NCI-H1092 treated with DMSO at 0.1 percent for 48 hours (cell line): ENCODE measurements at regions not wholly inside any gene's neighbourhood (a gene's known extent, or its start where the extent isn't known, plus 50 kb on each side); places are given as distances from the start of the nearest gene placed in this dataset.
A peak's percentile ranks its signal among the peaks of the same experiment; 100 is the strongest.
"Not testable (repeated sequence)": the region's sequence is repeated elsewhere in the genome, so short reads cannot be mapped to it uniquely, and the experiment has no call there.

Experiments used
- DNase-seq: peaks from one replicate; lab custom pipeline; 2025; lab: John Stamatoyannopoulos, UW

DNA sequence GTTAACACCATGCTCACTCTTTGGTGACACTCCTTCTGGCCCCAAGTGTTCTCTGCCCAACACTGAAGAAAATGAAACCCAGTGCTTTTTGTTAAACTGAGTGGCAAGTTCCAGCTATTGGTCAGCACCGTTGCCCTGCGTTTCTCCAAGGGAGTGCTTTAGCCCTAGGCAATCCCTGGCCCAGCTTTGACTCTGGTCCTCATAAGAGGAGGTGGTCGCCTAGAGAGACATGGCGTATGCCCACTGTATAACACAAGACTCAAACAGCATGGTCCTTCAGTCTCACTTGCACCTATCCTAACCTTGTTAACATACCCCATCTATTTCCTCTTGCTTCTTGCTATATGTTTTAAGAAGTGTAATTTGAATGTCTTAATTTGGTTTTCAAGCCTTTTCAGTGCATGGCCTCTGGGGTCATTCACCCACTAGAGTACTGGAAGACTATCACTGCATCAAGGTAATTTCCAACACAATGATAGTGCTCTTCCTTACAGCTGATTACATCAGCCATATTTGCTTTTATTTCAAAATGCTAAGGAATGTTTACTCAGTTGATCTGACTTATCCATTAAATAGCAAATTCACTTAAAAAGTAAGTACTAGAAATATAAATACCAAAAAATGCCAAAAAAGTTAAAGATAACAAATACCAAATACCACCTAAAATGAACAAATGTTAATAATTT, 190.5 kb upstream of the SOX21 start:
- no peak for DNase-seq

DNA sequence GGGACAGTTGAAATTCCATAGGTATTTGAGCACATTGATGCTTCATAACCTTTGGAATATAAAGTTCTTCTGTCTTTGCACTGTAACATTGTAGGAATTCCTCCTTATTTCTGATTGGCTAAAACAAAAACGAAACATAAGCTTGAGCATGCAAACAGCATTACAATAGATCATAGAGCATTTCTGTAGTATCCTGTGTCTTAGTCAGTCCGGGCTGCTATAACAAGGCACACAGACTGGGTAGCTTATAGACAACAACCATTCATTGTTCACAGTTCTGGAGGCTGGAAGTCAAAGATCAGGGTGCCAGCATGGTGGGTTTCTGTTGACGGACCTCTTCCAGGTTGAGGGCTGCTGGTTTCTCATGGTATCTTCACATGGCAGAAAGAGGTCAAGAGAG, 188.7 kb upstream of the SOX21 start:
- no peak for DNase-seq

DNA sequence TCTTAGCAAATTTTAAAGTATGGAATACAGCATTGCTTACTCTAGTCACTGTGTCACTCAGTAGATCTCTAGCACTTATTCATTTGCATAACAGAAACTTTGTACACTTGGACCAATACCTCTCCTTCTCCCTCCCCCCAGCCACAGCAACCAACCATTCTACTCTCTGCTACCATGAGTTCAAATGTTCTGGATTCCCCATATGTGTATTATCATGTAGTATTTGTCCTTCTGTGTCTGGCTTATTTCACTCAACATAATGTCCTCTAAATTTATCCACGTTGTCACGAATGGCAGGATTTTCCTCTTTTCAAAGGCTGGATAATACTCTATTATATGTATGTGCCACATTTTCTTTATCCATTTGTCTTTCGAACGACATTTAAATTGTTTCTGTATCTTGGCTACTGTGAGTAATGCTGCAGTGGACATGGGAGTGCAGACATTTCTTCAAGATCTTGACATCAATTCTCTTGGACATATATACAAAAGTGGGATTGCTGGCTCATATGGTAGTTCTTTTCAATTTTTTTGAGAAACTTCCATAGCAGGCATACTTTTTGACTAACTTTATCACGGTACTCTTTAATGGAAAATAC, 184.5 kb upstream of the SOX21 start:
- no peak for DNase-seq

DNA sequence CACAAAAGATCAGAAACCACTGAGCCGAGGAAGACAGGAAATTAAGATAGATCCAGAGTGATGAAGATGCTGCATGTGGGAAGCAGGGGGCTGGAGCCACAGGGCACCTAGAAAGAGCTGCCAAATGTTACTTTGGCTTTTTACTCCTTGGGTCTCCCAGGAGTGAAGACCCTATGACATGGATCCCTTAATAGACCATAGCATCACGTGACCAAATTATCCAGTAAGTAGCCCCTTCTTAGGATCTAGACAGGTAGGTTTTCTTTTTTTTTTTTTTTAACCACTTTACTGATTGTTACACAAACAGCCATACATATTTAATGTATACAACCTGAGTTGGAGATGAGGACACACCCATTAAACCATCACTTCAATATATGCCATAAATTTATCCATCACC, 183.9 kb upstream of the SOX21 start:
- no peak for DNase-seq

DNA sequence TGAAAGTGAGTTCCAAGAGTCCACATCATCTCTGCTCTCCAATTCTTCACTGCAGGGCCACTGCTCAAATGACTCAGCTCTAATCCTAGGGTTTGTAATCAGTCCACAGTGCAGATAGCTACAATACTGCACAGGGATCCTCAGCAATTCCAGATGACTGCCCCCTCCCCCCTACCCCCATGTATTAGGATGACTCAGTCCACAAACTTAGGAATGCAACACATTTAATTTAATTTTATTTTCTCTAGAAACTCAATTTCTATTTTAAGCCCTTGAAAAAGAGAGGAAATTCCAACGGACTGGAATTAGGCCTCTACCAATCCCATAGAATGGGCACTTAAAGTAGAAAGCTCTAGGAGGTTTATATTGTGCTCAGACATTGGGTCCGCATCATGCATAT, 173.8 kb upstream of the SOX21 start:
- DNase-seq: no peak

DNA sequence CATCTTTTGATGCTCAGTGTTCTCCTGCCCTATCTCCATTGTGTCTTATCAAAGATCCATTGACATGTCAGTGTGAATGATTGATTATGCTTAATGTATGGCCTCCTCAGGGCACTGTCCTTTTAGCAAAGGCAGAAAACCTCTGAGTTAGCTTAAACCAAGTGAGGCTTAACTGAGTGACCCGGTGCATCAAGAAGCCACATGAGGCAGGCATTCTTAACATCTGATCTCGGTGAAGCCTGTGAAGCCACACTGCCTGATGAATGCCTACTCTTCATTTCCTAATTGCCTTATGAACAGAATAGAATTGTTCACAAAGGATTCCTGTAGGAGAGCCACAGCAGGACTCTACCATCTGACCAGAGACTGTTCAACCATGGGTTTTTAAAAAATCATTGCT, 168.1 kb upstream of the SOX21 start:
- DNase-seq: no peak

DNA sequence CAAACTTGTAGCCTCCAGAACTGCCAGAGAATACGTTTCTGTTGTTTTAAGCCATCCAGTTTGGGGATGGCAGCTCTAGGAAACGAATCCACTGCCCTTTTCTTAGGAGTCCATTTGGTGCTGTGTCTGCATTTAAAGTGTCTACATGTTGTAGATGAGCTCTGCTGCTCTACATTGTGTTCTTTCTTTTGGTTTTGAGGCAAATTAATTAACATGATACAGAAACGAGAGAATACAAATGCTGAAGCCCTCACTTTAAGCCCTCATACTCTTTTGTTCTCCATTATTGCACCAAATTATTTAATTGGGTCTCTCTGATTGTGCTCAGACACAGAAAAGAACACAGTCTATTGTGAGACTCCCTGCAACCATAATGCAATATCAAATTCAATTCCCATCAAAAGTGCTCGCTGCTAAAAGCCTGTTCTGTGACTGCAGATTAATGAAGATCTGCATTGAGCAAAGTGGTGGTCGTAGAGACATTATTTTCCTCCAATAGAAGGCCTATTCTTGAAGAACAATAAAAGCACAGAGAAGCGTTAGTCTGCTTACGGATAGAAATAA, 166.3 kb upstream of the SOX21 start:
- no peak for DNase-seq

DNA sequence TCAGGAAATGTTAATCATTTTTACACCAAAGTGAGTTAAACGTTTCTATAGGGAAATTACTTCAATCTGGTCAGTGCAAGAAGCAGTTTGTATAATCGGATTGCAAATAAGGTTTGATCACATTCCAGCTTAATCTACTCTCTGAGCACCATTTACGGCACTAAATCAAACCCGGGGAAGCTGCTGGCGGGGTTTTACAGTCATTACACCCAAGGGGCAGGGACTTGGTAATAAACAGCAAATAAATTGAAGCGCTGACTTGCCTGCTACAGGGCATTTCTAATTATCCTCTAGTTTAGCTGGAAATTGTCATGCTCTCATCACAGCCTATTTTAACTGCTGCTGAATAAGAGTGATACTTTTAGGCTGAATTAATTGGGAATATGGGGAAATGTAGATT, 152.1 kb upstream of the SOX21 start:
- DNase-seq: no peak

DNA sequence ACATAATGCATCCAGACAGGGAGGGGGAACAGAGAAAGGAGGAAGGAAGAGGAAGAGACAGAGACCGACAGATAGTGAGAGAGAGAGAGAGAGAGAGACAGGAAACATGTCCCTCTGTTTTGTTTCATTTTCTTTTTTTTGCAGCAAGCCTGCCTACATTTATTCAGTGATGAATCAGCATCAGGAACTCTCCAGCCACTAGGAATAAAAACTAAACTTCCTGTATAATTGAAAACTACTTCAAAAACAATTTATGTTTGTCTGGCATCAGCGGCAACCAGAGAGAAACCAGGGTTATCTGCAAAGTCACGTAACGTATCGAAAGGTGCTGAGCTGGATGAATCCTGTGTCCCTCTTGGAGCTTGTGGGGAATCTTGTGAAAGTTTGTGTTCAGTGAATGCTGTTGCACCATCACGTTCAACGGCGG, 148.6 kb upstream of the SOX21 start:
- DNase-seq: no peak

DNA sequence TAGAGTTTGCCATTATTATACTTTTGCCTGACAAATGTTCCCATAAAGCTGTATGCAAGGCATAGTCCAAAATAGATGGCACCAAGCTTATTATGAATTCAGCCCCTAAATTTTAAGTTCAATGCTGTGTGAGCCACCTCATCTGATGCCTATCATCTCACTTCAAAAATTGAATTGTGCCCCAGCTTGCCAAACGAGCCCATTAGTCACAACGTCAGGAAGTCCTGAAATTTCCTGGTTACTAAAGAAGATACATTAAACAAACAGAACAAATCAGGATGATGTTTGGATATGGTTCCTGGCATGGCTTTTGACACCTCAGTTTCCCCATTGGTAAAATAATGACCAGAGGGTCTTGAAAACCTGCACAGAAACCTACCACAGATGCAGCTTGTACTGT, 147.5 kb upstream of the SOX21 start:
- DNase-seq: no peak

DNA sequence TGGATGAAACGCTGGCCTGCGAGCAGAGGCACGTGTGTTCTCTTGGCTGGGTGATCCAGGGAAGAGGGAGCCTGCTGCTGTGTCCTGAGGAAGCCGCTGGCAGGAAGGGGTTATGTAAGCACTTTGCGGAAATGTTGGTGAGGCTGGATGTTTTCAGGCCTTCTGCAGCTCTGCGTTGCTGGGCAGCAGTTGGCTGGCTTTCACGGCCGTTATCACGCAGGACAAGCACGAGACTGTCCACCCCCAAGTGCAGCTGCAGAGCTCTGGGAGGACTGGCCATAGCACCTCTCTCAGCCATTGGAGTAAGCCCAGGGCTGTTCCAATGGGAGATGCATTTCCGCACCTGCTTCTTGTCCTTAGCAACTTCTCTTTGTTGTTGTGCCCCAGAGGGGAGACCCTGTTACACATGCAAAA, 146.9 kb upstream of the SOX21 start:
- DNase-seq: no peak

DNA sequence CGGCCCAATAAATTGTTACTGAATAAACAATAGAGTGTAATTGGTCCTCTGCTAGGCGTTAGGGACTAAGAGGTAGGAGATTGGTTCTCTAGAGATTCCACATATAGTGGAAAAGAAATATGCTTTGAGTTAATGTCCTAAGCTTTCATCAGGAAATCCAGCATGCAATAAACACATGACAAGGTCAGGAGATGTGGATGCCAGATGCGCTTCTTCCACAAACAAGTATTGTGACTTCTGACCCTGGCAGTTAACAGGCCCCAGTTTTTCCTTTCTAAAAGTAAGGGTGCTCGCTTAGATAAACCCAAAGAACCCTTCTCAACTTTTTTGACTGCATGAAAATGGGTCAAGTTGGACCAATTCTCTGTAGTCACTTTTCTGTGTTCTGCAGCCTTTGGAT, 146.5 kb upstream of the SOX21 start:
- no peak for DNase-seq

DNA sequence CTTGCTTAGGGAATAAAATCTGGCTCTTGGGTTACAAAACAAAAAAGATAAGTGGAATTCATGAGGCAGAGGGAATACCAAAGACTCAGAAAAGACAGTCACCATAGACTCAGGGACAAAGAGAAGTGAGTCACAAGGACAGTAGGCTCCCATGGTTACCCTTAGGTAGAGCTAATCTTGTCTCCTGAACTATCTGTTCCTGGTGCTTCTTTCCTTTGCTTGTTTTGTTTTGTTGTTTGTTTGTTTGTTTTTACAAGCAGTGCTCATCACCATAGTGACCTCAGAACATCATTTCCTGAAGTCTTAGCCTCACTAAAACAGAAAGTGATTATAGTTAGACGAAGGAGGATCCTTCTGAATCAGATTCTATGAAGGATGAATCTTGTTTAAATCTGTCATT, 142.3 kb upstream of the SOX21 start:
- no peak for DNase-seq

DNA sequence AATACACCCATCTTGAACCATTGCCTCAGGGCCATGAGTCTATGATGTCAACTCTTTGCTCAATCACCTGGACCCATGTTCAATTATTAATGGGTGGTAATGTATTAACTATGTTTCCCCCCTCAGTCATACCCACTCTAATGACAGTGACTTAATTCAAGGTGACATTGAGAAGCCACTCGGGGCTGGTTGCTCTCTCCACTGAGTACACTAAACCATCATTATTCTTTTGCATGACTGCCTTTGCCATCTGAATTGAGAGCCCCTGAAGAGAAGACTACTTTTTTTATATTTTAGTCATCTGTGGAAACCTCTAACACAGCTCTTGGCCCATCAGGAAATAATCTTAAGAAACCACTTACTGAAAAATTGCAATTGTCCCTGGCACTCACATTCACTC, 139.2 kb upstream of the SOX21 start:
- no peak for DNase-seq

DNA sequence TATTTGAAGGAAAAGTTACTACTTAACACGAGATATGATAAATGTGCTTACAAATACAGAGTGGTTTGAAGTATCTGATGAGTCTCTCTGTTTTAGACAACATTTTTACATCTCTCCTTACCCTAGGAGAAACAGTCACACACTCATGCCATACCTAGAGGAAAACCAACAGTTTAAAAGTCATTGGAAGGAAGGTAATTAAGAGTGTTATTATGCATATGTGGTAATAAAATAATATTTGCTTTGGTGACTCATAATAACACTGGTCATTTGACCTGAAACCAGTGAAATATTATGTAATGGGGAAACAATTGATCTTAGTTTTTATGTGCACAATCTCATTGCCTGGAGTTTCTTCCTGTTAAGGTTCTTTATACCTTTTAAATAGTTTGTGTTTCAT, 136.9 kb upstream of the SOX21 start:
- DNase-seq: no peak

DNA sequence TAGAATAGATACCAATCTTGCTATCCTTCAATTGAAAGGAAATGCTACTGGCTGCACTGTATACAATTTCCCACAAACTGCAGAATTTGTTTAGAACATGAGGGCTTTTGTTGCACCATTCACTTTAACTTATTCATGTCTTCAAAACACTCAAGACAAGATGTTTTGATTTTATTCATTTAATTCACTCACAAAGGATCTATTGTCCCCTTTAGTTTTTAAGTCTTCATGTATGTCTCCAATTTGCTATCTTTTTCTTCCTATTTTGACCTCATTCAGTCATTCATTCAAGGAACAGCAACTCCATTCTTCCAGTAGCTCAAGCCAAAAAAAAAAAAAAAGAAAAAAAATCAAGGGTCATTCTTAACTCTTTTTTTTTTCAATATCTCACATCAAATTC, 130.6 kb upstream of the SOX21 start:
- no peak for DNase-seq

DNA sequence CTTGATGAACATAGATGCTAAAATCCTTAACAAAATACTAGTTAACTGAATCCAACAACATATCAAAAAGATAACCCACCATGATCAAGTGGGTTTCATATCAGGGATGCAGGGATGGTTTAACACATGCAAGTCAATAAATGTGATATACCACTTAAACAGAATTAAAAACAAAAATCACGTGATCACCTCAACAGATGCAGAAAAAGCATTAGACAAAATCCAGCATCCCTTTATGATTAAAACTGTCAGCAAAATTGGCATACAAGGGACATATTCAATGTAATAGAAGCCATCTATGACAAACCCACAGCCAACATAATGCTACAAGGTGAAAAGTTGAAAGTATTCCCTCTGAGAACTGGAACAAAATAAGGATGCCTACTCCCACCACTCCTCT, 124.7 kb upstream of the SOX21 start:
- not testable (repeated sequence) for DNase-seq

DNA sequence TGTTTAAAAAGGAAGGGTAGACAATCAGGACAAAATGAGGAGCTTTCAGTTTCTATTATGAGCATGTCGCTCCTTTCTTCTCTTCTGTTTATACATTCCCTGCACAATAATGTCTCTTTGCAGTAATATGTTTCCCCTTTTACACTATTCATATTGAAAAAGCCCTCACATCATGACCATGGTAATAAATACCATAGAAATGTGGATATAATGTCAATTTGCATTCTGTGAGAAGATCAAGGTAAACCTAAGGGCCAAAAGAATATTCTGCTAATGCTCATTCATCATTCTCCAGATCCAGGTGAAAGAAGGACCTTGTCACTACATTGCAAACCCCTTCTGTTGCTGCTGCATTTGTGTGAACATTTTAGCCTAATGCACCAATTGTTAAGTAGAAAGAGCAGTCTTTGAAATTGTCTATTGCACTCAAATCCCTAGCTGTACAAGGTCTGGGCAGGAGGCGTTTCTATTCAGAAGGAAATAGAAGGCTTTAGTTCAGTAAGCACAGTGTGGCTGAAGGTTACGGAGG, 117.6 kb upstream of the SOX21 start:
- DNase-seq: no peak

DNA sequence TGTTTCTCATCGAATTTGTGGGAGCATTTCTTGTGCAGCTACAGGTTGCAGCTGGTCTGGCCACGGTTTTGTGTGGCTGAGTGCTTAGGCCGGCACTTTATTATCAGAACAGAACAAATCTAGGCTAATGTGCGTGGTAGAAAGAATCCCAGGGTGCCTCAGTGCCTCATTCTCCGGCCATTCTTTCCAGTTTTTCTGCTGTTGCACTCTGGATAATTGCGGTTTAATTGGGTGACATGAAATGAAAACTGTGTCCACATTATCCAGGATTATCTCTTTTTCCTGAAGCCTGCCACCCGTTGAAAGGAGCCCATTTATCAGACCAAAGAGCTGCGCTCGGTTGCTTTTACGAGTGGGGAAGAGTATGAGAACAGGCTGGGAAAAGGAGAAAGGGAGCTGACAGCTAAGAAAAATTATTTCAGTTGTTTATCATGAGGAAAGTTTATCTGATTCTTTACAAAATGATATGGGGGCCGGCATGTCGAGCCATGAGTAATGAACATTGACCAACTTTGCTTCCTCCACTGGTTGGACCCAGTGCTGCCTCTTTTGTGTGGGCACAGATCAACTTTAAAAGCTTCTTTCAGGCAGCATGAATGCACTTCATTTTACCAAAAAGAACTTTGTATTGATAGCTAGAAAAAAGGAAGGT, 117.0 kb upstream of the SOX21 start:
- DNase-seq: no peak

DNA sequence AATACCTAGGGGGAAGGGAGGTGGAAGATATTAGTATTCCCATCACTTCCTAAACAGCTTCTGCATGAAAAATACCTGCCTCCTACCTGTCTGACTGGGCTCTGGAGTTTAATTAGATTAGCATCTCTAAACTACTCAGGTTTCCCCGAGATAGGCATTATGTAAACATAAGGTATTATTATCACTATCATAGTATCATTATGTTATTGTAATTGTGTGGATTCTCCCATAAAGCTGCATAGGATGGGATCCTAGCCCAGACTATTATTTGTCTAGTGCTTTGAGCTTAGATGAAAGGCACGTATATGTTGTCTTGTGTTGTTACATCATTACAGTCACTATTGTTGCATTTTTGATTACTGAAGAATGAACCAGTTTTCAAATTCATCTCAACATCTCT, 115.2 kb upstream of the SOX21 start:
- peak; percentile 52 for DNase-seq

DNA sequence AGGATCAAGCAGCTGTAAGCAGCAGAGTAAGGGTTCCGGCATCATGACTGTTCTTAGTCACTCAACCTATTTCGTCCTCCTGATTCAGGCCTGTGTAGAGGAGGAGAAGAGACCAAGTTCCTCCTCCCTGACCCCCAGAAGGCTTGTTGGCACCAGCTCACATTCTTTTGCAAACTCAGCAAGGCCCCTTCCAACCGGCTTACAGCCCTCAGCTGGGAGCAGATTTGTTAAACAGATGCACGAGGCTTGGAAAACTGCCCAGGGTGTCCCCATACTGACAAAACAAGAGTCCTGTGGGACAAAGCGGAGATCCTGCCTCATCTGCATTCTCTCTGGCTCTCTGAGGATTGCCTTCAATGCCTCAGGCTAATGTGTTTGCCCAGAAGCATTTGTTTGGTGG, 113.2 kb upstream of the SOX21 start:
- peak; percentile 46 for DNase-seq

DNA sequence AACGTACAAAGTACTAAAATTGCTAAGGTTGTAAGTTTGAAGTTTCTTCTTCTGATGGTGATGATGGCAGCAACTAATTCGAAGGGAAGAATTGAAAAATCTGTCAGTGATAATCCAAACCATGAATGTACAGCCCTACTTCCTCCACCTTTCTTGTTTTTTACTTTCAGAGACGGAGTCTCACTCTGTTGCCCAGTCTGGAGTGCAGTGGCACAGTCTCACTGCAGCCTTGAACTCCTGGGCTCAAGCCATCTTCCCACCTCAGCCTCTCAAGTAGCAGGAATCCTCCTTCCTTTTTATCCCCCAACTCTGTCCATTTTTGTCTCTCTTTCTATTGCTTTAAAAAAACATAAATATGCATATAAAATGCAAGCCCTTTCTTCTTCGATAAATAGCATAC, 112.3 kb upstream of the SOX21 start:
- no peak for DNase-seq

DNA sequence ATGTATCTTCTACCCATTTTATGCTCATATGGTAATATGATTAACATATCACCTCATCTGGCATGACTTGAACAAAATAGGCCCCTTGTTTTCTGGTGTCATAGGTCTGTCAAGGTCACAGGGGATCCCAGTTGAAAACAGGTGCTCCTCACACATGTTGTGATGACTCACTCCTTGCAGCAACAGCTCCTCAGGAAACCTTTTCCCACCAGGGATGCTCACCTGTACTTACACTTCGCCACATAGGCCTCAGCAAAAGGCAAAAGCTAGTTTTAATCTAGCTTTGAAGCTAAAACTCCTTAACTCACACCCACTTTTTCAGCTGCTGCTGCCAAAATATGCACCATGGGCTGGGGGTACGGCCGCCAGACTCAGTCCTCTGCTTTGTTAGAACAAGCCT, 110.0 kb upstream of the SOX21 start:
- DNase-seq: no peak
